Activated T-cell treated with anti-CD3 and anti-CD28 coated beads, Interleukin-2, amount 50 U/mL, for 24 hours (primary cell): ENCODE measurements at regions not wholly inside any gene's neighbourhood (a gene's known extent, or its start where the extent isn't known, plus 50 kb on each side); places are given as distances from the start of the nearest gene placed in this dataset.

Experiments
- DNase-seq: peaks from one replicate; pipeline ENCODE4 v3.0.0-alpha.2; 2020
- H3K27ac Mint-ChIP-seq: 2 replicates; pipeline ENCODE4 v1.8.0; 2020; ENCODE audit warnings: mild to moderate bottlenecking, mixed read lengths
- H3K27me3 Mint-ChIP-seq: 2 replicates; pipeline ENCODE4 v1.8.0; 2020; ENCODE audit warnings: mixed read lengths
- H3K36me3 Mint-ChIP-seq: 2 replicates; pipeline ENCODE4 v1.8.0; 2020; ENCODE audit warnings: low read depth, mixed read lengths
- H3K4me1 Mint-ChIP-seq: 2 replicates; pipeline ENCODE4 v1.8.0; 2020; ENCODE audit warnings: low read depth, mixed read lengths
- H3K4me3 Mint-ChIP-seq: 2 replicates; pipeline ENCODE4 v1.8.0; 2020; ENCODE audit warnings: mild to moderate bottlenecking, moderate library complexity, mixed read lengths
- H3K9me3 Mint-ChIP-seq: 2 replicates; pipeline ENCODE4 v1.8.0; 2020; ENCODE audit warnings: mixed read lengths

DNA sequence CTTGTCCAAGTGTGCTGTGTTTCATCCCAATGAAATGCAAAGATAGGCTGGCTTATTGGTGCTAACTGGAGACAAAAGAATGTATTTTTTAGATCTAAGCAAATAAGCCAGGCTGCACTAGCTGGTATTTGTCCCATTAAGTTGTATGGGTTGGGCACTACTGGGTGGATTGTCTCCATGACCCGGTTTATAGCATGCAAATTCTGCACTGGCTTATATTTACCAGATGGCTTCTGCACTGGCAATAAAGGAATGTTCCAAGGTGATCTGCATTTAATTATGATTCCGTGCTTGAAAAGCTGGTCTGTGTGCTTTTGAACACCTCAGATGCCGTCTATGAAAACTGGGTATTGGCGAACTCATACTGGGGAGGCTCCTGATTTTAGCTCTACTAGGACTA is 61.4 kb upstream of the MOCS1 start:
- H3K27me3 Mint-ChIP-seq, result peaks cover 19% of the 10 kb centered on the region
- H3K27ac Mint-ChIP-seq, result no peak overlapping the region
- no peaks in the 10 kb centered on the region for H3K36me3 Mint-ChIP-seq
- peaks cover 47% of the 10 kb centered on the region for H3K9me3 Mint-ChIP-seq
- no peak overlapping the region for H3K4me3 Mint-ChIP-seq
- no peaks in the 10 kb centered on the region for H3K4me1 Mint-ChIP-seq
- no peak for DNase-seq

DNA sequence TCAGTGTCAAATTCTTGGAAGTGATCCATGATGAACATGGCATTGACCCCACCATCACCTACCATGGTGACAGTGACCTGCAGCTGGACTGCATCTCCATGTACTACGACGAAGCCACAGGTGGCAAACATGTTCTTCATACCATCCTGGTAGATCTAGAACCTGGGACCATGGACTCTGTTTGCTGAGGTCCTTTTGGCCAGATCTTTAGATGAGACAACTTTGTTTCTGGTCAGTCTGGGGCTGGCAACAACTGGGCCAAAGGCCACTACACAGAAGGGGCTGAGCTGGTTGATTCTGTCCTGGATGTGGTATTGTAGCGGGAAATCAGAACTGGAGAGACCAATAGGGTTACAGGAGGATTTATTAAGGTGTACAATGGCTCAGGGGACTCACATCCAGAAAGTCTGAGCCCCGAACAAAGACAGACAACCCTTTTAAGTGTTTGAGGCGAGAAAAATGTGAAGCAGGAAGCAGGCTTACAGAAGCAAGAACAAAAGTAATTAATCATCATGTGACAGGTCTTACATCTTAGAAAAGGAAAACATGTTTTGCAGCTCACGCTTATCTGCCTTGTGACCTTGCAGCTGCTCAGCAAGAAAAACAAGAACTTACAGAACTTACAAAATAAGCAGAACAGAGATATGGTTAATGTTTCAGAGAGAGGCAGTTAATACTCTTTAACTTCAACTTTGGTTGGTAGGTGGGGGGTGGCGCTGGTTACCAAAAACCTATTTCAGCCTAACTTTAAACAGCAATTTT is 58.8 kb upstream of the MOCS1 start:
- Mint-ChIP-seq H3K27me3 (peaks cover 5% of the 10 kb centered on the region), H3K36me3 (no peaks in the 10 kb centered on the region), H3K4me3 (no peak overlapping the region)

More for the DNA sequence above, 58.8 kb upstream of the MOCS1 start:
- DNase-seq, result no peak
- Mint-ChIP-seq H3K9me3 (peaks cover 23% of the 10 kb centered on the region), H3K4me1 (no peaks in the 10 kb centered on the region), H3K27ac (no peak overlapping the region)
